GM12865 (cell line): ENCODE measurements at regions not wholly inside any gene's neighbourhood (a gene's known extent, or its start where the extent isn't known, plus 50 kb on each side); places are given as distances from the start of the nearest gene placed in this dataset.

Experiments
- DNase-seq: peaks from one replicate; pipeline ENCODE4 v3.0.0; 2010; ENCODE audit warnings: low read depth
- H3K4me3 ChIP-seq: 2 replicates; pipeline ENCODE4 v1.5.1; 2011; ENCODE audit warnings: mild to moderate bottlenecking, low read depth, low read length, control low read depth
- CTCF ChIP-seq: IDR thresholded peaks from 2 replicates; pipeline ENCODE4 v1.5.1; 2011; ENCODE audit warnings: low read length, control low read depth, low read depth, inconsistent platforms; ENCODE audit not compliant: insufficient read depth; ENCODE audit errors: missing control alignments

- no peak for TF ChIP-seq CTCF
- DNase-seq: no peak
- H3K4me3 ChIP-seq: no peak overlapping the region
These were observed 1675.3 kb upstream of the CDH6 start for GRCh38 chr5:29518176-29518575.

GRCh38 chr5:29516224-29516623, 1677.3 kb upstream of the CDH6 start:
- no peak for TF ChIP-seq CTCF
- DNase-seq: no peak
- no peak overlapping the region for H3K4me3 ChIP-seq

- no peak overlapping the region for H3K4me3 ChIP-seq
- DNase-seq: no peak
- no peak for TF ChIP-seq CTCF
These were observed 1685.4 kb upstream of the CDH6 start for GRCh38 chr5:29508131-29508530.

GRCh38 chr5:29504411-29504810, 1689.1 kb upstream of the CDH6 start:
- TF ChIP-seq CTCF: no peak
- no peak overlapping the region for H3K4me3 ChIP-seq
- no peak for DNase-seq

GRCh38 chr5:29498860-29499259, 1694.6 kb upstream of the CDH6 start:
- H3K4me3 ChIP-seq: no peak overlapping the region
- no peak for TF ChIP-seq CTCF
- DNase-seq: no peak

- DNase-seq: no peak
- no peak for TF ChIP-seq CTCF
- no peak overlapping the region for H3K4me3 ChIP-seq
These were observed 1695.1 kb upstream of the CDH6 start for GRCh38 chr5:29498412-29498811.

GRCh38 chr5:29485333-29485732, 1708.2 kb upstream of the CDH6 start:
- H3K4me3 ChIP-seq: no peak overlapping the region
- DNase-seq: no peak
- TF ChIP-seq CTCF: no peak
